ENCODE measurements at regions not wholly inside any gene's neighbourhood (a gene's known extent, or its start where the extent isn't known, plus 50 kb on each side); places are given as distances from the start of the nearest gene placed in this dataset.

DNA sequence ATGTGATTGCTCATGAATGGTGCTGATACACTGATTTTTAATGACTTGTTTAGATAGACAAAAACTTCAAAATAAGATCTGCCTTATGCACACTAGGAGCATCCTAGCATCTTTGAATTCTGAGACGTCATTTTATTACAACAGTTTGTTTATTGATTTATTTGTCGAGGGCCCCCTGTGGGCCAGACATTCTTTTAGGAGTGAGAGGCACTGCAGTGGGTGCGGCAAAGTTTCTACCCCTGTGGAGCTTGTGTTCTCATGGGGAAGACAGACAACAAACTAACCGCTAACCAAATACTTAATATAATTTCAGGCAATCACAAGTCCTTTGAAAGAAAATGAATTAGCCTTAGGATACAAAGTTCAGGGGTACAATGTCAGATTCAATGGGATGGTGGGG lies 363.1 kb downstream of the RPS24 start:
- TF ChIP-seq, protein P1, sequence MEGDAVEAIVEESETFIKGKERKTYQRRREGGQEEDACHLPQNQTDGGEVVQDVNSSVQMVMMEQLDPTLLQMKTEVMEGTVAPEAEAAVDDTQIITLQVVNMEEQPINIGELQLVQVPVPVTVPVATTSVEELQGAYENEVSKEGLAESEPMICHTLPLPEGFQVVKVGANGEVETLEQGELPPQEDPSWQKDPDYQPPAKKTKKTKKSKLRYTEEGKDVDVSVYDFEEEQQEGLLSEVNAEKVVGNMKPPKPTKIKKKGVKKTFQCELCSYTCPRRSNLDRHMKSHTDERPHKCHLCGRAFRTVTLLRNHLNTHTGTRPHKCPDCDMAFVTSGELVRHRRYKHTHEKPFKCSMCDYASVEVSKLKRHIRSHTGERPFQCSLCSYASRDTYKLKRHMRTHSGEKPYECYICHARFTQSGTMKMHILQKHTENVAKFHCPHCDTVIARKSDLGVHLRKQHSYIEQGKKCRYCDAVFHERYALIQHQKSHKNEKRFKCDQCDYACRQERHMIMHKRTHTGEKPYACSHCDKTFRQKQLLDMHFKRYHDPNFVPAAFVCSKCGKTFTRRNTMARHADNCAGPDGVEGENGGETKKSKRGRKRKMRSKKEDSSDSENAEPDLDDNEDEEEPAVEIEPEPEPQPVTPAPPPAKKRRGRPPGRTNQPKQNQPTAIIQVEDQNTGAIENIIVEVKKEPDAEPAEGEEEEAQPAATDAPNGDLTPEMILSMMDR (IDR thresholded peaks at IDR 0.05), result no peak
- no peak for TF ChIP-seq POLR2A (IDR thresholded peaks at IDR 0.05)

All from right lobe of liver (tissue), 4 donors.